Uterus (tissue), 2 donors: ENCODE measurements at regions not wholly inside any gene's neighbourhood (a gene's known extent, or its start where the extent isn't known, plus 50 kb on each side); places are given as distances from the start of the nearest gene placed in this dataset.

Experiments used
- CTCF ChIP-seq, 4 experiments: fragments of 200-600 bp in 2 of 4; fragments of 450-650 bp in 2 of 4; sonication (generic) in 2 of 4; IDR thresholded peaks; one replicate each; pipeline ENCODE4 v1.5.1; 2016 to 2019; ENCODE audit warnings: antibody characterized with exemption in 4 of 4, mild to moderate bottlenecking in 2 of 4, moderate library complexity in 1 of 4
- POLR2A ChIP-seq, 2 donors: fragments of 450-650 bp; IDR thresholded peaks; one replicate each; pipeline ENCODE4 v1.6.1; 2016; ENCODE audit warnings: antibody characterized with exemption in 2 of 2, mild to moderate bottlenecking in 1 of 2, moderate library complexity in 1 of 2

GRCh38 chr16:75921281-75921680 lies 195.0 kb upstream of the CPHXL start:
- TF ChIP-seq CTCF (IDR thresholded peaks at IDR 0.05), result no peak
- no peak for TF ChIP-seq POLR2A (IDR thresholded peaks at IDR 0.05)
